ENCODE measurements at regions not wholly inside any gene's neighbourhood (a gene's known extent, or its start where the extent isn't known, plus 50 kb on each side); places are given as distances from the start of the nearest gene placed in this dataset.
"Not testable (repeated sequence)": the region's sequence is repeated elsewhere in the genome, so short reads cannot be mapped to it uniquely, and the experiment has no call there.

- not testable (repeated sequence) for TF ChIP-seq CTCF, POLR2A (IDR thresholded peaks at IDR 0.05)
Measured at GRCh38 chr12:46905239-46905627, 79.4 kb upstream of the SLC38A4 start.

Data from heart left ventricle (tissue), 13 donors.